GM18508 (cell line): ENCODE measurements at regions not wholly inside any gene's neighbourhood (a gene's known extent, or its start where the extent isn't known, plus 50 kb on each side); places are given as distances from the start of the nearest gene placed in this dataset.

ENCODE experiments used
- ATAC-seq: cut with Tn5 transposase; IDR thresholded peaks from one replicate; pipeline ENCODE4 v1.9.1; 2021; ENCODE audit warnings: moderate number of reproducible peaks; ENCODE audit not compliant: insufficient read depth, unreplicated experiment

GRCh38 chr7:69162326-69162725 is 435.9 kb upstream of the AUTS2 start:
- no peak for ATAC-seq

- no peak for ATAC-seq
Observed at GRCh38 chr7:69162931-69163670, 435.2 kb upstream of the AUTS2 start.

GRCh38 chr7:69166979-69167516 is 431.2 kb upstream of the AUTS2 start:
- ATAC-seq, result no peak

GRCh38 chr7:69169386-69169785 is 428.9 kb upstream of the AUTS2 start:
- no peak for ATAC-seq

GRCh38 chr7:69172357-69173077 is 425.8 kb upstream of the AUTS2 start:
- ATAC-seq, result no peak

GRCh38 chr7:69173341-69173740 is 424.9 kb upstream of the AUTS2 start:
- no peak for ATAC-seq

- ATAC-seq, result no peak
Observed at GRCh38 chr7:69173846-69174245, 424.4 kb upstream of the AUTS2 start.

GRCh38 chr7:69176841-69177240 is 421.4 kb upstream of the AUTS2 start:
- no peak for ATAC-seq

- no peak for ATAC-seq
Observed at GRCh38 chr7:69177461-69177861, 420.8 kb upstream of the AUTS2 start.

- no peak for ATAC-seq
Observed at GRCh38 chr7:69177941-69178494, 420.3 kb upstream of the AUTS2 start.

- no peak for ATAC-seq
Observed at GRCh38 chr7:69180662-69181061, 417.6 kb upstream of the AUTS2 start.

GRCh38 chr7:69182596-69183467 is 415.4 kb upstream of the AUTS2 start:
- ATAC-seq, result no peak

- ATAC-seq, result no peak
Observed at GRCh38 chr7:69184339-69184738, 413.9 kb upstream of the AUTS2 start.

GRCh38 chr7:69185170-69185569 is 413.1 kb upstream of the AUTS2 start:
- ATAC-seq, result no peak

- no peak for ATAC-seq
Observed at GRCh38 chr7:69186974-69187373, 411.3 kb upstream of the AUTS2 start.

- ATAC-seq, result no peak
Observed at GRCh38 chr7:69187824-69188333, 410.4 kb upstream of the AUTS2 start.

GRCh38 chr7:69189406-69189805 is 408.9 kb upstream of the AUTS2 start:
- no peak for ATAC-seq

- no peak for ATAC-seq
Observed at GRCh38 chr7:69190025-69190424, 408.2 kb upstream of the AUTS2 start.

- no peak for ATAC-seq
Observed at GRCh38 chr7:69190763-69191162, 407.5 kb upstream of the AUTS2 start.

- ATAC-seq, result no peak
Observed at GRCh38 chr7:69192134-69192533, 406.1 kb upstream of the AUTS2 start.
